ENCODE measurements at regions not wholly inside any gene's neighbourhood (a gene's known extent, or its start where the extent isn't known, plus 50 kb on each side); places are given as distances from the start of the nearest gene placed in this dataset.

DNA sequence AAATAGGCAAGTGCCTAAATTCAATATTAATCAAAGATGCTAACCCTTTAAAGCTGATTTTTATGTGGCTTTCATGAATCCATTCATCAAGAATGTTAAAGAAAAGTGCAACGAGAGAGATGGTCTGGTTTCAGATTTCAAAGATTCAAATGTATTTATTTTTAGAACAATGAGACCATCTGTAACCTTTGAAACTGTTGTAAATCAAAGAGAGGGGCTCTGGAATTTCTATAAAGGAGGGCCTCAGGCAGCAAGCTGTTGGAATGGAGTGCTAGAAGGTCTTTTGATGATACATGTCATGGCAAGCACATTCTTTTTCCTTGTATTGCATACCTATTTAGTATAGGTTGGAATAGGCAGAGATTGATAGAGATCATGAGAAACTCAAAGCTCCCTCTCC lies 433.0 kb downstream of the LRIG3 start:
- Histone ChIP-seq H3K9me3 (no peaks in the 10 kb centered on the region), H3K4me1 (no peaks in the 10 kb centered on the region), H3K4me3 (no peak overlapping the region), H3K27ac (no peak overlapping the region), H3K36me3 (no peaks in the 10 kb centered on the region), H3K27me3 (no peaks in the 10 kb centered on the region)
- WGBS, 2 donors (ENCODE audit: low coverage in 1 of 2): 8 to 26% methylated on average over 1 of the region's 1 CpG
- TF ChIP-seq POLR2A (IDR thresholded peaks at IDR 0.05): no peak
- no peak for ATAC-seq

DNA sequence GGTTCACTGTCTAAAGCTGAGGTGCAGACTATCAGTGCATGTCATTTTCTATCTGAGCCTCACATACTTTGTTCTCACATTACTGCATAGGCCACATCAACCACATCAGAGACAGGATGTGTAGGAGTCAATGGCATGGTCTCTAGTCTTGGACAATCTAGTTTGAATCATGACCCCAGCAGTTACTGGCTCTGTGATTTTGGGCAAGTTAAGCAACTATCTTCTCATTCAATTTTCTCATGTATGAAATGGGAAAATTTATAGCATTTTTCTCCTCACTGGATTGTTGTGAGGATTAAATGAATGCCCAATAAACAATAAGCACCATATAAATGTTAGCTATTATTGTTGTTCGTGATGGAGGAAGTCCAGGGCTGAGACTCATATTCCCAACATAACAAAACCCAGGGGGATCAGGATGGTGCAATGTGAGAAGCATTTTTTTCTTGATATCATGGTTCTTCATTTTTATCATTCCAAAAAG lies 432.6 kb downstream of the LRIG3 start:
- Histone ChIP-seq H3K9me3 (no peaks in the 10 kb centered on the region), H3K36me3 (no peaks in the 10 kb centered on the region), H3K27me3 (no peaks in the 10 kb centered on the region), H3K27ac (no peak overlapping the region), H3K4me3 (no peak overlapping the region), H3K4me1 (no peaks in the 10 kb centered on the region)
- ATAC-seq: no peak
- WGBS, 2 donors (ENCODE audit: low coverage in 1 of 2): 67 to 73% methylated on average over 1 of the region's 1 CpG
- TF ChIP-seq, protein P1, sequence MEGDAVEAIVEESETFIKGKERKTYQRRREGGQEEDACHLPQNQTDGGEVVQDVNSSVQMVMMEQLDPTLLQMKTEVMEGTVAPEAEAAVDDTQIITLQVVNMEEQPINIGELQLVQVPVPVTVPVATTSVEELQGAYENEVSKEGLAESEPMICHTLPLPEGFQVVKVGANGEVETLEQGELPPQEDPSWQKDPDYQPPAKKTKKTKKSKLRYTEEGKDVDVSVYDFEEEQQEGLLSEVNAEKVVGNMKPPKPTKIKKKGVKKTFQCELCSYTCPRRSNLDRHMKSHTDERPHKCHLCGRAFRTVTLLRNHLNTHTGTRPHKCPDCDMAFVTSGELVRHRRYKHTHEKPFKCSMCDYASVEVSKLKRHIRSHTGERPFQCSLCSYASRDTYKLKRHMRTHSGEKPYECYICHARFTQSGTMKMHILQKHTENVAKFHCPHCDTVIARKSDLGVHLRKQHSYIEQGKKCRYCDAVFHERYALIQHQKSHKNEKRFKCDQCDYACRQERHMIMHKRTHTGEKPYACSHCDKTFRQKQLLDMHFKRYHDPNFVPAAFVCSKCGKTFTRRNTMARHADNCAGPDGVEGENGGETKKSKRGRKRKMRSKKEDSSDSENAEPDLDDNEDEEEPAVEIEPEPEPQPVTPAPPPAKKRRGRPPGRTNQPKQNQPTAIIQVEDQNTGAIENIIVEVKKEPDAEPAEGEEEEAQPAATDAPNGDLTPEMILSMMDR (IDR thresholded peaks at IDR 0.05): no peak
- TF ChIP-seq POLR2A (IDR thresholded peaks at IDR 0.05) (no peak), EP300 (IDR thresholded peaks at IDR 0.05) (no peak), POLR2AphosphoS5 (IDR thresholded peaks at IDR 0.05) (no peak)

DNA sequence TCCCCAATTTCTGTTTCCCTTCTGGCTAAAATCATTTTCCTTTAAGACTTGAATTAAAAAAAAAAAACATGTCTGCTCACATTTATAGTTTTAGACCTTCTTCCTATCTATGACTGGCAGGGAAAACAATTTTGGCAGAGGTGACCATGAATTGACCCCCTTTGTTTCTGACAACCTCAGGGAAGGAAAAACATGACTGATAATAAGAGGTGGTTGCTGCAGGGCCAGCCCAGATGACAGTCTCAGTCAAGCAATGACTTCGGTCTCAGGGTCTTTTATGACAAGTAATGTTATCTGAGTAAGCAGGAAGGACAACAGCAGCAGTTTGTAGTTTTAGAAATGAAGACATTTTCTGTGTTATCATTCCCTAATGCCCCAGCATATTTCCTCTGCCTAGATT lies 430.9 kb downstream of the LRIG3 start:
- no peak overlapping the region for H3K4me3 ChIP-seq
- H3K27ac ChIP-seq: no peak overlapping the region
- no peaks in the 10 kb centered on the region for H3K4me1 ChIP-seq
- H3K9me3 ChIP-seq: no peaks in the 10 kb centered on the region
- H3K27me3 ChIP-seq: no peaks in the 10 kb centered on the region
- 75 to 89% methylated on average over 1 of the region's 1 CpG for WGBS, 2 donors (ENCODE audit: low coverage in 1 of 2)
- ATAC-seq: no peak
- H3K36me3 ChIP-seq: no peaks in the 10 kb centered on the region
- TF ChIP-seq EP300 (IDR thresholded peaks at IDR 0.05) (no peak), POLR2AphosphoS5 (IDR thresholded peaks at IDR 0.05) (no peak), POLR2A (IDR thresholded peaks at IDR 0.05) (no peak)
- TF ChIP-seq, protein P1 (IDR thresholded peaks at IDR 0.05): no peak

DNA sequence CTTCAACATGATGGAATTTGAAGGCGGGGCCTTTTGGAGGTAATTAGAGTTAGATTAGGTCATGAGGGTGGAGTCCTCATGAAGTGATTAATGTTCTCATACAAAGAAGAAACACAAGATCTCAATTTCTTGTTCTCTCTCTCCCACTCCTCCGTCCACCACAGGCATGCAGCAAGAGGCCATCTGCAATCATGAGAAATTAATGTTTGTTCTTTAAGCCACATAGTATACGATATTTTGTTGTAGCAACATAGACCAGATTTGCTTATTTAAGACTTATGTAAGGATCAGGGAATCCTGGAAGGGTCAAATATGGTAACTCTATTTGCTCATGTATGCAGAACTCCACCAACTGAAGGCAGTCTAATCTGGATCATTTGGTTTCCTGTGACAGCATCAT lies 429.0 kb downstream of the LRIG3 start:
- WGBS, 2 donors (ENCODE audit: low coverage in 1 of 2): 54 to 64% methylated on average over 2 to 3 of the region's 3 CpGs
- no peak for TF ChIP-seq POLR2AphosphoS5 (IDR thresholded peaks at IDR 0.05)
- no peak for TF ChIP-seq POLR2A (IDR thresholded peaks at IDR 0.05)
- no peak for TF ChIP-seq EP300 (IDR thresholded peaks at IDR 0.05)
- TF ChIP-seq, protein P1 (IDR thresholded peaks at IDR 0.05): no peak
- Histone ChIP-seq H3K27ac (no peak overlapping the region), H3K9me3 (no peaks in the 10 kb centered on the region), H3K4me3 (no peak overlapping the region), H3K27me3 (no peaks in the 10 kb centered on the region), H3K36me3 (no peaks in the 10 kb centered on the region), H3K4me1 (no peaks in the 10 kb centered on the region)
- ATAC-seq: no peak

DNA sequence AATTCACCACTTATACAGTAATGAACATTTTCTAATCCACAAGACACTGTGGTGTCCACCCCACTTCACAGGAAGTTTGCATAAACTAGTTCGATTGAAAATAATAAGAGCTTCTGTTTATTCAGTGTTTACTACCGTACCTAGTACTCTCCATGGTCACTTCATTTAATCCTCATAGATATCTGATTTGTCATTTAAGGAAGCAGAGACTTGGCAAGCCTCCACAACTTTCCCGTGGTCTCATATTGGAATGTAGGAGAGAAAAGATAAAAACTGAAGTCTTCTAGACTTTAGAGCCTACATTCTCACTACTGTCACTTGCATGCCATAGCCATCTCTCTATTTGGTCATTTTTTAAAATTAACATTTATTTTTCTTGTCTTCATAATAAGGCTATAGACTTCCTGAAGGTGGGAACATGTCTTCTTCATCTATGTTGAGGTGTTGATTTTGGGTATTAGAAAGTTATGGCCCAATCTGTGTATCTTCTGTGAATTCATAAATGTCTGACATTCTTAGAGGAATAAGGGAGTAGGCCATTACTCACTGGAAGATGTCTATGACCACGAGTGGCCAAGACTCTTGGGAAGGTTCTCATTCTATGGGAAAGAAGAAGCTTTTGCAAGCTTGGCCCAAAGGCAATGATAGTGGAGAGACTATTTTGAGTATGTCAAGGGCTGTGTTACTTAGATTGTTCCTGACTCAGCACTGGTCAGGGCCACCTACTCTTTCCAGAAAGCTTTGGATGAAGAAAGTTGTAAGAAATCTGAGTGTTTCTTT lies 423.7 kb downstream of the LRIG3 start:
- Histone ChIP-seq H3K27ac (no peak overlapping the region), H3K27me3 (no peaks in the 10 kb centered on the region), H3K4me1 (no peaks in the 10 kb centered on the region), H3K36me3 (no peaks in the 10 kb centered on the region), H3K9me3 (no peaks in the 10 kb centered on the region), H3K4me3 (no peak overlapping the region)
- WGBS, 2 donors (ENCODE audit: low coverage in 1 of 2): 61 to 70% methylated on average over 4 of the region's 4 CpGs
- ATAC-seq: no peak
- no peak for TF ChIP-seq EP300 (IDR thresholded peaks at IDR 0.05)
- no peak for TF ChIP-seq POLR2AphosphoS5 (IDR thresholded peaks at IDR 0.05)
- TF ChIP-seq, protein P1 (IDR thresholded peaks at IDR 0.05): no peak
- no peak for TF ChIP-seq POLR2A (IDR thresholded peaks at IDR 0.05)

Data from gastroesophageal sphincter (tissue), 4 donors.